PC-3 (cell line): ENCODE measurements at regions not wholly inside any gene's neighbourhood (a gene's known extent, or its start where the extent isn't known, plus 50 kb on each side); places are given as distances from the start of the nearest gene placed in this dataset.

Experiments used
- EZH2phosphoT487 ChIP-seq: fragments of 300-600 bp; sonication (generic); IDR thresholded peaks from 2 replicates; pipeline ENCODE4 v1.6.1; 2018; ENCODE audit warnings: mild to moderate bottlenecking, antibody characterized with exemption, low read length, borderline replicate concordance
- TF ChIP-seq, protein P1 (sequence below): fragments of 300-600 bp; sonication (generic); conservative IDR thresholded peaks from 2 replicates; pipeline ENCODE4 v1.5.1; 2017; ENCODE audit warnings: antibody characterized with exemption, low read depth, mild to moderate bottlenecking, low read length

DNA sequence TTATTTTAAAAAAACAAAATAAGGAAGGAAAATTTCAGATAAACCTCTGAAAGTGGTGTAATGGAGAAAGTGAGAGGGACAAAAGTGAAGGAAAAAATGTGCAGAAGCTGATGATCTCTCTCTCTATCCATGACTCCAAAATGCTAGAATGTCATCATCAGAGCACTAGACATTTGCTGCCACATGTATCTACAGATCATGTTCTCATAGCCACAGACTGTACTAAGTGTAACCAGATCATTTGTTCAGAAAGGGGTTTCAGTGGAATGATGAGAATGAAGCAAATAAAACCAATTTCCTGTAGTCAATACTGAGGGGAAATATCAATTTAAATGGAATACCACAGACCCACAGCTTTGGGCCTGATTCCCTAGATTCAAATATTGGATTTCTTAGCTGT, 104.3 kb upstream of the CHMP2B start:
- TF ChIP-seq, protein P1, sequence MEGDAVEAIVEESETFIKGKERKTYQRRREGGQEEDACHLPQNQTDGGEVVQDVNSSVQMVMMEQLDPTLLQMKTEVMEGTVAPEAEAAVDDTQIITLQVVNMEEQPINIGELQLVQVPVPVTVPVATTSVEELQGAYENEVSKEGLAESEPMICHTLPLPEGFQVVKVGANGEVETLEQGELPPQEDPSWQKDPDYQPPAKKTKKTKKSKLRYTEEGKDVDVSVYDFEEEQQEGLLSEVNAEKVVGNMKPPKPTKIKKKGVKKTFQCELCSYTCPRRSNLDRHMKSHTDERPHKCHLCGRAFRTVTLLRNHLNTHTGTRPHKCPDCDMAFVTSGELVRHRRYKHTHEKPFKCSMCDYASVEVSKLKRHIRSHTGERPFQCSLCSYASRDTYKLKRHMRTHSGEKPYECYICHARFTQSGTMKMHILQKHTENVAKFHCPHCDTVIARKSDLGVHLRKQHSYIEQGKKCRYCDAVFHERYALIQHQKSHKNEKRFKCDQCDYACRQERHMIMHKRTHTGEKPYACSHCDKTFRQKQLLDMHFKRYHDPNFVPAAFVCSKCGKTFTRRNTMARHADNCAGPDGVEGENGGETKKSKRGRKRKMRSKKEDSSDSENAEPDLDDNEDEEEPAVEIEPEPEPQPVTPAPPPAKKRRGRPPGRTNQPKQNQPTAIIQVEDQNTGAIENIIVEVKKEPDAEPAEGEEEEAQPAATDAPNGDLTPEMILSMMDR = no peak
- no peak for TF ChIP-seq EZH2phosphoT487
